ENCODE measurements at regions not wholly inside any gene's neighbourhood (a gene's known extent, or its start where the extent isn't known, plus 50 kb on each side); places are given as distances from the start of the nearest gene placed in this dataset.

DNA sequence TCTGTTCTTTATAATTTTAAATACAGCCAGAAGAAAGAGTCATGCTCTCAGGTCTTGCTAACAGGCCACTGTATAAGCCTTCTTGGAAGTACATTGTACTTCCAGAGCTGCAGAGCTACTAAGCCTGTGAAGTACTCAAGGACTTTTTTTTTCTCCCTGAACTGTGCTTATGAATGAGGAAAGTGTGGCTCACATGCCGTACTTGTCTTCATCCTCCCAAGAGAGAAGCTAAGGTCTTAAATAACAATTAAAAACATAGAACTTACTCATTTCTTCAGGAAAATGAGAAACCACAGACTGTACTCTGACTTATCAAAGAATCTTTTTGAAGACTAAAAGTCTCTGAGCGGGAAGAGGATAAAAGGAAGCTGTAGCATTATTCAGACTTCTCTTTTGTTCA is 218.3 kb downstream of the HTR1B start:
- H3K27me3 ChIP-seq: no peaks in the 10 kb centered on the region
- H3K4me3 ChIP-seq: no peak overlapping the region
- peaks cover 0 to 3% (median 0%) of the 10 kb centered on the region in 12 donors for H3K4me1 ChIP-seq
- peaks cover 0 to 5% (median 0%) of the 10 kb centered on the region in 12 donors for H3K9me3 ChIP-seq
- TF ChIP-seq, protein P1, sequence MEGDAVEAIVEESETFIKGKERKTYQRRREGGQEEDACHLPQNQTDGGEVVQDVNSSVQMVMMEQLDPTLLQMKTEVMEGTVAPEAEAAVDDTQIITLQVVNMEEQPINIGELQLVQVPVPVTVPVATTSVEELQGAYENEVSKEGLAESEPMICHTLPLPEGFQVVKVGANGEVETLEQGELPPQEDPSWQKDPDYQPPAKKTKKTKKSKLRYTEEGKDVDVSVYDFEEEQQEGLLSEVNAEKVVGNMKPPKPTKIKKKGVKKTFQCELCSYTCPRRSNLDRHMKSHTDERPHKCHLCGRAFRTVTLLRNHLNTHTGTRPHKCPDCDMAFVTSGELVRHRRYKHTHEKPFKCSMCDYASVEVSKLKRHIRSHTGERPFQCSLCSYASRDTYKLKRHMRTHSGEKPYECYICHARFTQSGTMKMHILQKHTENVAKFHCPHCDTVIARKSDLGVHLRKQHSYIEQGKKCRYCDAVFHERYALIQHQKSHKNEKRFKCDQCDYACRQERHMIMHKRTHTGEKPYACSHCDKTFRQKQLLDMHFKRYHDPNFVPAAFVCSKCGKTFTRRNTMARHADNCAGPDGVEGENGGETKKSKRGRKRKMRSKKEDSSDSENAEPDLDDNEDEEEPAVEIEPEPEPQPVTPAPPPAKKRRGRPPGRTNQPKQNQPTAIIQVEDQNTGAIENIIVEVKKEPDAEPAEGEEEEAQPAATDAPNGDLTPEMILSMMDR (IDR thresholded peaks at IDR 0.05): no peak
- TF ChIP-seq POLR2A (IDR thresholded peaks at IDR 0.05): no peak
- no peak overlapping the region for H3K27ac ChIP-seq
- WGBS, 4 donors: 68 to 76% (median 71%) methylated on average over 2 of the region's 2 CpGs
- no peak for ATAC-seq
- H3K36me3 ChIP-seq: no peaks in the 10 kb centered on the region
- DNase-seq: no peak
- intact Hi-C loops (cut with DNase I): loop anchor here in 1 of 10 donors (10.0 kb wide), 1 partner anchor 210 kb away; no protein-coding TSS in a partner anchor

DNA sequence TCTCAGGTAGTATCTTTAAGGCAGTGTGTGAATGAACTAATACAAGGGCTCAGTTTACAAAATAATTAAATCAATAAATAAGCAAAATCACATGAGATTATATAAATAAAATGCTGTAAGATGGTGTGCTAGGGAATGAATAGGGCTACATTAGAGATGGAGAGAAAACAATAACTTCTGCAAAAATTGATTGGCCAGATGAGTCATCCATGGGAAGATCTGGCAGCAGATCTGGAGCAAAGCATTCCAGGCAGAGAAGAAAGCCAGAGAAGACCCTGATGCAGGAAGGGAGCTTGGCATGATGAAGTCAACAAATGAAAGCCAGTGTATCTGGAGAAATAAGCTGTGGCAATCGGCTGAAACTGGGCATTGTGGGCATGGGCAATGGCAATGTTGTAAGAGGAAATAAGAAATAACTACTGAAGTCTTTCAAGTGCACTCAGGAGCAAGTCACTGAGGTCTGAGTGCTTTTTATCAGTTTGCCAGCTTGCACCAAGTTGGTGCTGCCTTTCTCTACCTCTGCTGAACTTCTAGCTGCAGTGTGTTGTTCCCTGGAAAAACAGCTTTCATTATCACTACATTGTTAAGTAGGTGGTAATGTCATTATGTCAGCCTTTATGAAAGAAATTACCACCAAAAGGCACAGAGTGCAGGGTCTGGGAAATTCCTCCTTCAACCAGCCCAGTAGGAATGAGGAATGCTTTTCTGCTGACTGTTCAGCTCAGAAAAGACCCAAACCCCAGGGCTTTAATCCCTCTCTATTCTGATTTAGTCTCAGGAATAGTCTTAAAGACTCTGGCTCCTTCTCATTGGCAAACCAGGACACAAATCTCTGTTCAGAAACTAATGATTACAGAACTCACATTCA is 231.6 kb downstream of the HTR1B start:
- ATAC-seq (no peak), DNase-seq (no peak)
- Histone ChIP-seq H3K27me3 (no peaks in the 10 kb centered on the region), H3K36me3 (no peaks in the 10 kb centered on the region), H3K4me3 (no peak overlapping the region), H3K9me3 (no peaks in the 10 kb centered on the region), H3K4me1 (no peaks in the 10 kb centered on the region), H3K27ac (no peak overlapping the region)
- WGBS, 4 donors: 48 to 65% (median 53%) methylated on average over 1 of the region's 1 CpG
- intact Hi-C loops (cut with DNase I): no loop called here
- TF ChIP-seq POLR2A (IDR thresholded peaks at IDR 0.05): no peak
- TF ChIP-seq, protein P1 (IDR thresholded peaks at IDR 0.05): no peak

DNA sequence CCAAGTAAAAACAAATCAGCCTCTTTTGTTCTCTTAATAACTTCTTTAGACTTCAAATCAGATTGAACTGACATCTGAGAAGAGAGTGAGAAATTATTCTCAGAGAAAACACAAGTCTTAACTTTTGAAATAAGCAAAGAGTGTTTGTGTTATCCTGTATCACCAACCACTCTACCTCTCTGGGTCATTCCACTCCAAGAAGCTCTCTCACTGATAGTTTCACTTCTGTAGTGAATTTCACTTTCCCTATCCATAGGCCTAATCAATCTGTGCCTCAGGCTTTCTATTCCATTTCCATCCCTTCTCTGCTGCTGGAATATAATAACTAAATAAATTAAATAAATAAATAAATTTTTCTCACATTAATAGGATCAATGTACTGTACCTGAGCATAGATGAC is 235.0 kb downstream of the HTR1B start:
- H3K4me1 ChIP-seq: no peaks in the 10 kb centered on the region
- H3K27ac ChIP-seq: no peak overlapping the region
- intact Hi-C loops (cut with DNase I): no loop called here
- DNase-seq (no peak), ATAC-seq (no peak)
- H3K4me3 ChIP-seq: no peak overlapping the region
- no peaks in the 10 kb centered on the region for H3K27me3 ChIP-seq
- no peaks in the 10 kb centered on the region for H3K36me3 ChIP-seq
- no peak for TF ChIP-seq POLR2A (IDR thresholded peaks at IDR 0.05)
- TF ChIP-seq, protein P1 (IDR thresholded peaks at IDR 0.05): no peak
- no peaks in the 10 kb centered on the region for H3K9me3 ChIP-seq

DNA sequence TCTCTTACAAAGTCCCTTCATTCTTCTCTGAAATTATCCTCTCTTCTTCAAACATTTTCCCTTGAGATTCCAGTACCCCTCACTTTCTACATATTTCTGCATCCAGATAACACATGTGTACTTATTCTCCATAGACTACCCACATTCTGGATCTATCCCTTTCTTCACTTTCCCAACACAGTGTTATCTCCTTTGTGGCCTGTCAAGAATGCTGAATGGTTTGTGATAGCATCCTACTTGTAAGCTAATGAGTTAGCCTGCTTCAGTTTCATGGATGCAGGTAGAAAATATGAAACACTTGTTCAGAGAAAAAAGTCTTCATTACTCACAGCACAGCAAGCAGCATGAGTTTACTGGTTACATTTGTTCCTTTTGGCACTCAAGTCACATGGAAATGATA is 245.4 kb downstream of the HTR1B start:
- no peak for ATAC-seq
- TF ChIP-seq POLR2A (IDR thresholded peaks at IDR 0.05): no peak
- TF ChIP-seq, protein P1 (IDR thresholded peaks at IDR 0.05): no peak

More for the DNA sequence above, 245.4 kb downstream of the HTR1B start:
- Histone ChIP-seq H3K36me3 (no peaks in the 10 kb centered on the region), H3K27me3 (no peaks in the 10 kb centered on the region), H3K4me1 (no peaks in the 10 kb centered on the region), H3K27ac (no peak overlapping the region), H3K4me3 (no peak overlapping the region), H3K9me3 (peaks cover 0 to 13% (median 0%) of the 10 kb centered on the region in 12 donors)
- DNase-seq: no peak
- intact Hi-C loops (cut with DNase I): no loop called here
